ENCODE measurements at regions not wholly inside any gene's neighbourhood (a gene's known extent, or its start where the extent isn't known, plus 50 kb on each side); places are given as distances from the start of the nearest gene placed in this dataset.
"Not testable (repeated sequence)": the region's sequence is repeated elsewhere in the genome, so short reads cannot be mapped to it uniquely, and the experiment has no call there.

DNA sequence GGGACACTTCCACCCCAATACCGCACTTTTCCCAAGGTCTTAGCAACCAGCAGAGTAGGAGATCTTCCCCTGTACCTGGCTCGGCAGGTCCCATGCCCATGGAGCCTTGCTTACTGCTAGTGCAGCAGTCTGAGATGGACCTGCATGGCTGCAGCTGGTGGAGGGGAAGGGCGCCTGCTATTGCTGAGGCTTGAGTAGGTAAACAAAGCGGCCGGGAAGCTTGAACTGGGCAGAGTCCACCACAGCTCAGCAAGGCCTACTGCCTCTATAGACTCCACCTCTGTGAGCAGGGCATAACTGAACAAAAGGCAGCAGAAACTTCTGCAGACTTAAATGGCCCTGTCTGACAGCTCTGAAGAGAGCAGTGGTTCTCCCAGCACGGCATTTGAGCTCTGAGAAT, 90.4 kb upstream of the ADAMTS18 start:
- TF ChIP-seq, protein P1, sequence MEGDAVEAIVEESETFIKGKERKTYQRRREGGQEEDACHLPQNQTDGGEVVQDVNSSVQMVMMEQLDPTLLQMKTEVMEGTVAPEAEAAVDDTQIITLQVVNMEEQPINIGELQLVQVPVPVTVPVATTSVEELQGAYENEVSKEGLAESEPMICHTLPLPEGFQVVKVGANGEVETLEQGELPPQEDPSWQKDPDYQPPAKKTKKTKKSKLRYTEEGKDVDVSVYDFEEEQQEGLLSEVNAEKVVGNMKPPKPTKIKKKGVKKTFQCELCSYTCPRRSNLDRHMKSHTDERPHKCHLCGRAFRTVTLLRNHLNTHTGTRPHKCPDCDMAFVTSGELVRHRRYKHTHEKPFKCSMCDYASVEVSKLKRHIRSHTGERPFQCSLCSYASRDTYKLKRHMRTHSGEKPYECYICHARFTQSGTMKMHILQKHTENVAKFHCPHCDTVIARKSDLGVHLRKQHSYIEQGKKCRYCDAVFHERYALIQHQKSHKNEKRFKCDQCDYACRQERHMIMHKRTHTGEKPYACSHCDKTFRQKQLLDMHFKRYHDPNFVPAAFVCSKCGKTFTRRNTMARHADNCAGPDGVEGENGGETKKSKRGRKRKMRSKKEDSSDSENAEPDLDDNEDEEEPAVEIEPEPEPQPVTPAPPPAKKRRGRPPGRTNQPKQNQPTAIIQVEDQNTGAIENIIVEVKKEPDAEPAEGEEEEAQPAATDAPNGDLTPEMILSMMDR (IDR thresholded peaks at IDR 0.05; ENCODE audit: low read length): not testable (repeated sequence)
- not testable (repeated sequence) for TF ChIP-seq EZH2 (IDR thresholded peaks at IDR 0.05; ENCODE audit: borderline replicate concordance, low read length)
